Muscle of leg (tissue), 3 donors: ENCODE measurements at regions not wholly inside any gene's neighbourhood (a gene's known extent, or its start where the extent isn't known, plus 50 kb on each side); places are given as distances from the start of the nearest gene placed in this dataset.

Experiments
- DNase-seq: peaks from one replicate; pipeline ENCODE4 v3.0.0; 2013
- H3K27ac ChIP-seq: one replicate; pipeline ENCODE4 v1.5.1; 2013; ENCODE audit warnings: mild to moderate bottlenecking, low read length, control low read depth
- H3K27me3 ChIP-seq: one replicate; pipeline ENCODE4 v1.6.1; 2013; ENCODE audit warnings: low read length; ENCODE audit not compliant: control insufficient read depth, insufficient read depth
- H3K36me3 ChIP-seq: one replicate; pipeline ENCODE4 v1.6.1; 2013; ENCODE audit warnings: low read length; ENCODE audit not compliant: control insufficient read depth, insufficient read depth
- H3K4me1 ChIP-seq: one replicate; pipeline ENCODE4 v1.6.1; 2013; ENCODE audit warnings: low read length; ENCODE audit not compliant: control insufficient read depth, insufficient read depth
- H3K4me3 ChIP-seq: one replicate; pipeline ENCODE4 v1.5.1; 2013; ENCODE audit warnings: low read length, control low read depth
- H3K9me3 ChIP-seq: replicated peaks from 2 replicates; pipeline ENCODE4 v1.6.1; 2013; ENCODE audit warnings: low read depth, low read length; ENCODE audit not compliant: control insufficient read depth
- WGBS: methylation state at CpG from one replicate; pipeline ENCODE4 v1.1.5; 2013; ENCODE audit warnings: missing lambda C conversion rate; ENCODE audit not compliant: insufficient coverage; 5-methylcytosine and 5-hydroxymethylcytosine counted together

DNA sequence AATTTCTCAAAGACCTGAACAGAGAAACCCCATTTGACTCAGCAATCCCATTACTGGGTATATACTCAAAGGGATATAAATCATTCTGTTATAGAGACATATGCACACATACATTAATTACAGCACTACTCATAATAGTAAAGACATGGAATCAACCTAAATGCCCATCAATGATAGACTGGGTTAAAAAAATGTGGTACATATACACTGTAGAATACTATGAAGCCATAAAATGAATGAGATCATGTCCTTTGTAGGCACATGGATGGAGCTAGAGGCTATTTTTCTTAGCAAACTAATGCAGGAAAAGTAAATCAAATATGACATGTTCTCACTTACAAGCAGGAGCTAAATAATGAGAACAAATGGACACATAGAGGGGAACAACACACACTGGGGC lies 303.8 kb downstream of the BTG1 start:
- no peaks in the 10 kb centered on the region for H3K27me3 ChIP-seq
- no peak overlapping the region for H3K27ac ChIP-seq
- DNase-seq, result no peak
- no peaks in the 10 kb centered on the region for H3K36me3 ChIP-seq
- no peaks in the 10 kb centered on the region for H3K9me3 ChIP-seq
- no peak overlapping the region for H3K4me3 ChIP-seq
- H3K4me1 ChIP-seq, result no peaks in the 10 kb centered on the region

DNA sequence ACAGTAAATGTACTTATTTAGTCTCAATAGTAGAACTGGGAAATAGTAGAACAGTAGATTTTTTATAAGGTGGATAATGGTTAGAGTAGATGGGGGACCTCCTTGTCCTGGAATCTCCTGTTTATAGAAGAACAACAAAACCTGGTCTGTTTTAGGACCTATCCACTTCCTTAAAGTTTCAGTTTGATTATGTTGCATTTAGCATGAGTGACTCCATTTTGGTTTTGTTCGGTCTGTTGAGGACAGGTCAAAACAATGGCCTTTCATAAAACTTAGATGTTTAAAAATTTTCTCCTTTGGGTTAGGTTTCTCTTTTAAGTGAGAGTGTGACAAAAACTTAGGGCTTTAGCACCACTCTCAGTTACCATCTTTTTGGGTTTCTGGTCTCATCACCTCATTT lies 308.9 kb downstream of the BTG1 start:
- no peaks in the 10 kb centered on the region for H3K27me3 ChIP-seq
- no peaks in the 10 kb centered on the region for H3K4me1 ChIP-seq
- H3K36me3 ChIP-seq, result no peaks in the 10 kb centered on the region
- no peak overlapping the region for H3K4me3 ChIP-seq
- no peaks in the 10 kb centered on the region for H3K9me3 ChIP-seq
- H3K27ac ChIP-seq, result no peak overlapping the region
- DNase-seq, result no peak
- WGBS, result no CpG with 5 or more reads among the region's 1 CpG

DNA sequence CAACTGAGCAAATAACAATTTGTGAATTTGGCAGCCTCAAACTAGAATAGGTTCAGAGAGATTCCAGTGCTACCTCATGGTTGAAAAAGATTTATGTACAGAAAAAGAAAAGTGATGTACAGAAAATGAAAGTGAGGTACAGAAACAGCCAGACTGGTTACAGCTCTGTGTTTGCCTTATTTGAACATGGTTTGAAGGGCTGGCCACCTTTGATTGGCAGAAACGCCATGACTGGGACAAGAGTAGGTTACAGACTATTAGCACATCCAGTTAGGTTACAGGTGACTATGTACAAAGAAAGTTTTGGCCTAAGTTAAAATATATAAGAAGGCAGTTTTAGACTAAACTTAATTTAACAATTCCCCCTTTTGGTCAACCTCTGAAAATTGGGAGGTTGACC lies 309.4 kb downstream of the BTG1 start:
- Histone ChIP-seq H3K4me1 (no peaks in the 10 kb centered on the region), H3K27ac (no peak overlapping the region), H3K36me3 (no peaks in the 10 kb centered on the region), H3K9me3 (no peaks in the 10 kb centered on the region), H3K27me3 (no peaks in the 10 kb centered on the region), H3K4me3 (no peak overlapping the region)
- DNase-seq, result no peak
- no CpG with 5 or more reads among the region's 1 CpG for WGBS

GRCh38 chr12:91835693-91836092 lies 310.0 kb downstream of the BTG1 start:
- Histone ChIP-seq H3K4me1 (no peaks in the 10 kb centered on the region), H3K36me3 (no peaks in the 10 kb centered on the region), H3K27ac (no peak overlapping the region), H3K27me3 (no peaks in the 10 kb centered on the region), H3K4me3 (no peak overlapping the region), H3K9me3 (no peaks in the 10 kb centered on the region)
- no peak for DNase-seq

DNA sequence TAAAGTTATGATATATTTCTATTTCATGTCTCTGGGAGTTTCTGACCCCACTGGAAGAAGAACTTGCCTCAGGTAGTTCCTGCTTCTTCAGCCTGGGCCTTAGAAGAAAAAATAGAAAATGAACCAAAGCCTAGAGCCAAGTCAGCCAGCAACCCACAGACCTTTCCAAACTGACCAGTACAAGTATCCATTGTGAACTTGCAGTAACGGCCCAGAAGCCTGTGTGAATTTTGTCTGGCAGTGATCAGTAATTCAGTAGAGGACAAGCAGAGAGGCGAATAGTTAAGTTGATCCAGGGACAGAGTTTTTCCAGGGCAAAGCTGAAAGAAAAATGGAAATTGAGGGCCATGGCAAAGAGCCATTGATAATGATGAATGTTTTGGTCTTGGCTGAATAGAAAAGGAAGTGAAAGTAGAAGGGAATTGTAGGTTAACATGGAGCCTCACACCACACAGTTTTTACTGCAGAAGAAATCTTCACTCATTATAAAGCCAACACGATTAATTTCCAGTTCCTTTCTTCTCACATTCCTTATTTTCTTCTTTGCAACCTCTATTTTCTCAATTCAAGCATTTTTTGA lies 311.8 kb downstream of the BTG1 start:
- H3K4me1 ChIP-seq, result no peaks in the 10 kb centered on the region
- no peak for DNase-seq

GRCh38 chr12:91825999-91826398 lies 319.6 kb downstream of the BTG1 start:
- peaks cover 3% of the 10 kb centered on the region for H3K9me3 ChIP-seq
- H3K4me3 ChIP-seq, result no peak overlapping the region
- no peaks in the 10 kb centered on the region for H3K27me3 ChIP-seq
- WGBS, result 95% methylated on average over 2 of the region's 3 CpGs
- DNase-seq, result no peak
- no peaks in the 10 kb centered on the region for H3K4me1 ChIP-seq
- no peaks in the 10 kb centered on the region for H3K36me3 ChIP-seq
- H3K27ac ChIP-seq, result no peak overlapping the region

More for the DNA sequence above, 311.8 kb downstream of the BTG1 start:
- H3K4me3 ChIP-seq, result no peak overlapping the region
- WGBS, result 72% methylated on average over 2 of the region's 3 CpGs
- no peaks in the 10 kb centered on the region for H3K36me3 ChIP-seq
- no peak overlapping the region for H3K27ac ChIP-seq
- H3K9me3 ChIP-seq, result no peaks in the 10 kb centered on the region
- no peaks in the 10 kb centered on the region for H3K27me3 ChIP-seq

DNA sequence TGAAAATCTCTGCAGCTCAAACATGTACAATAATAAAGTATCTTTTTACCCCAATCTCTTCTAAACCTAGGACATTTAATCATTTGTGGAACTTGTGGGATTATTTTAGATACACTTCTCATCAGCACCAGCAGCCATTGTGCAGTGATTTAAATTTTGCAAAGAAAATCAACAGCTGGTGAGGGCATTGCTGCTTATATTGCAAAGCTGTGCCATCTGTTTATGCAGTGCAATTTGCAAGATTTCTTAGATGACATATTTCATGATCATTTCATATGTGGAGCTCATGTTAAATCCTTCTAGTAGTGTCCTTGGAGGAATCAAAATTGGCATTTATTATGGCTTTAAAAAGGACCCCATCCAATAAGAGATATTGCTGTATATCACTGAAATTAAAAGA lies 320.7 kb downstream of the BTG1 start:
- Histone ChIP-seq H3K9me3 (peaks cover 5% of the 10 kb centered on the region), H3K4me3 (no peak overlapping the region), H3K36me3 (no peaks in the 10 kb centered on the region), H3K27me3 (no peaks in the 10 kb centered on the region), H3K27ac (no peak overlapping the region), H3K4me1 (no peaks in the 10 kb centered on the region)
- no peak for DNase-seq

GRCh38 chr12:91819132-91819447 lies 326.6 kb downstream of the BTG1 start:
- H3K4me1 ChIP-seq, result no peaks in the 10 kb centered on the region

DNA sequence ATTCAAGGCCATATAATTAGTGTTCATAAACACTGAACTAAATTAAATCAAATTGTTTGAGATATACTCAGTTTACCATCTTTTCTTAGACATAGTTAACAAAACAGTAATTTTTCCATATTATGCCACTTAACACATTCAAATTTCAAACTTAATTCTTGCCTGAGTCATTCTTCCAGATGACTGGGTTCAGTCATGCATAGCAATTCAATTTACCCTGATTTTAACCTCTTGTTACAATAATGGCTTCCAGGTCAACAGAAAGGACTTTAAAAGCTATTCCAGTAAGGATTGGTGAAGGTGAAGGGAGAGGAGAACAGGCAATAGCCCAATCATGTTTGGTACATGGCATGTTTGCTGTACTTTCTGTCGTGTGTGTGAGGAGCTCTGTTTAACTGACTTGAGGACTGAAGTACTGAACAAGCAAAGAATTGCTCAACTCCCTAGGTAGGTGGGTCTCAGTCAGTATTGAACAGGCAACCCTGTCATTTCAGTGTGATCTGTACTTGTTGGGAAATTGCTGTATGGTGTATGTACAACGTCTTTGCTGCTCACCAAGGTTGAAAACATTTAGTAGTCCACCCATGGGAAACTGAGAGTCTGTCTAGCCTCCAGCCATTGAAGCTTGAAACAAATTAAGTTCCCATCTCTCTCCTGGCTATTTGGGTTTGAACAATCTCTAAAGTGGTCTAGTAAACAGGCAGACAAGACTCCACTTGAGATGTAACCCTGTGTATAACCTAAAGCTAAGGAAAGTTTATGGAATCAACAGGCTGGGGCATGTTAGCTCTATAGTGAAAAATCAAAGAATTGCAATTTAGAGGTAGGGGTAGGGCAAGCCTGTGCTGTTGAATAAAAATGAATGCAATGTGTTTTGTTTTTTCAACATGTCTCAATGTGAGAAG lies 327.2 kb downstream of the BTG1 start:
- no peak for DNase-seq
- H3K36me3 ChIP-seq, result no peaks in the 10 kb centered on the region
- no peaks in the 10 kb centered on the region for H3K27me3 ChIP-seq
- no peak overlapping the region for H3K4me3 ChIP-seq
- H3K4me1 ChIP-seq, result no peaks in the 10 kb centered on the region
- peaks cover 2% of the 10 kb centered on the region for H3K9me3 ChIP-seq
- WGBS, result 83% methylated on average over 1 of the region's 2 CpGs
- H3K27ac ChIP-seq, result no peak overlapping the region

More at GRCh38 chr12:91819132-91819447, 326.6 kb downstream of the BTG1 start:
- Histone ChIP-seq H3K9me3 (peaks cover 2% of the 10 kb centered on the region), H3K27ac (no peak overlapping the region), H3K27me3 (no peaks in the 10 kb centered on the region), H3K4me3 (no peak overlapping the region), H3K36me3 (no peaks in the 10 kb centered on the region)
- no peak for DNase-seq

DNA sequence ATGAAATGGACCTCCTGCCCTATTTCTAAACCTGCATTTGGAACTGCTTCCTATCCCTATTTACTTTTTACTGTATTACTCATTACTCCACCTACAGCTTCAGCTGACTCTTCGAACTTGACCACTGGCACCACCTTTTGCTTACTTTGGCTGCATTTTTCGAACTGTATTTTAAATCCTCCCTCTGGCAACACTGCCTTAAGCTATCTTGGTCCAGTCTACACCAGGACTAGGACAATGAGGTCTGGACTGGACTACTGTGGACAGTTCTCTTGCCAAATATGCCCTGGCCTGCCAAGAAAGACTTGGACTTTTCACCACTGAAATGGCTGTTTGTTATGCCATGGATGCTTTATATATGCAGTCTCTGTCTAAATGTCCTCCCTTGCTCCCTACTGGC lies 328.1 kb downstream of the BTG1 start:
- 74% methylated on average over 2 of the region's 2 CpGs for WGBS
- Histone ChIP-seq H3K9me3 (peaks cover 2% of the 10 kb centered on the region), H3K36me3 (no peaks in the 10 kb centered on the region), H3K4me1 (no peaks in the 10 kb centered on the region), H3K4me3 (no peak overlapping the region), H3K27me3 (no peaks in the 10 kb centered on the region), H3K27ac (no peak overlapping the region)
- DNase-seq, result peak; percentile 13

- Histone ChIP-seq H3K4me3 (no peak overlapping the region), H3K36me3 (no peaks in the 10 kb centered on the region), H3K4me1 (no peaks in the 10 kb centered on the region), H3K9me3 (no peaks in the 10 kb centered on the region), H3K27ac (no peak overlapping the region), H3K27me3 (no peaks in the 10 kb centered on the region)
- no peak for DNase-seq
- WGBS, result no CpG with 5 or more reads among the region's 3 CpGs
These were observed 331.9 kb downstream of the BTG1 start for GRCh38 chr12:91813701-91814100.
